Ishikawa (cell line): ENCODE measurements at regions not wholly inside any gene's neighbourhood (a gene's known extent, or its start where the extent isn't known, plus 50 kb on each side); places are given as distances from the start of the nearest gene placed in this dataset.

Source experiments
- CEBPB ChIP-seq: IDR thresholded peaks from 2 replicates; pipeline ENCODE4 v1.6.1; 2012
- CREB1 ChIP-seq: IDR thresholded peaks from 2 replicates; pipeline ENCODE4 v1.6.1; 2012; ENCODE audit warnings: low read depth
- EGR1 ChIP-seq: IDR thresholded peaks from 2 replicates; pipeline ENCODE4 v1.6.1; 2012
- EP300 ChIP-seq: IDR thresholded peaks from 2 replicates; pipeline ENCODE4 v1.6.1; 2012; ENCODE audit warnings: borderline replicate concordance
- FOXM1 ChIP-seq: IDR thresholded peaks from 2 replicates; pipeline ENCODE4 v1.6.1; 2012; ENCODE audit warnings: low read depth, borderline replicate concordance
- NFIC ChIP-seq: IDR thresholded peaks from 2 replicates; pipeline ENCODE4 v1.6.1; 2012
- RAD21 ChIP-seq: IDR thresholded peaks from 2 replicates; pipeline ENCODE4 v1.6.1; 2012; ENCODE audit warnings: low read depth
- TAF1 ChIP-seq: IDR thresholded peaks from 2 replicates; pipeline ENCODE4 v1.6.1; 2012; ENCODE audit warnings: low read depth, mild to moderate bottlenecking
- TCF12 ChIP-seq: IDR thresholded peaks from 2 replicates; pipeline ENCODE4 v1.6.1; 2012; ENCODE audit warnings: low read depth
- TEAD4 ChIP-seq: IDR thresholded peaks from 2 replicates; pipeline ENCODE4 v1.6.1; 2012
- YY1 ChIP-seq: IDR thresholded peaks from 2 replicates; pipeline ENCODE4 v1.6.1; 2012; ENCODE audit warnings: low read depth
- ZBTB7A ChIP-seq: IDR thresholded peaks from 2 replicates; pipeline ENCODE4 v1.6.1; 2012; ENCODE audit warnings: low read depth
- TF ChIP-seq, protein P1 (sequence below): IDR thresholded peaks from 2 replicates; pipeline ENCODE4 v1.6.1; 2012
- TF ChIP-seq, protein P2 (sequence below): IDR thresholded peaks from 2 replicates; pipeline ENCODE4 v1.6.1; 2012; ENCODE audit warnings: low read depth, mild to moderate bottlenecking
- TF ChIP-seq, protein P3 (sequence below): IDR thresholded peaks from 2 replicates; pipeline ENCODE4 v1.6.1; 2012

DNA sequence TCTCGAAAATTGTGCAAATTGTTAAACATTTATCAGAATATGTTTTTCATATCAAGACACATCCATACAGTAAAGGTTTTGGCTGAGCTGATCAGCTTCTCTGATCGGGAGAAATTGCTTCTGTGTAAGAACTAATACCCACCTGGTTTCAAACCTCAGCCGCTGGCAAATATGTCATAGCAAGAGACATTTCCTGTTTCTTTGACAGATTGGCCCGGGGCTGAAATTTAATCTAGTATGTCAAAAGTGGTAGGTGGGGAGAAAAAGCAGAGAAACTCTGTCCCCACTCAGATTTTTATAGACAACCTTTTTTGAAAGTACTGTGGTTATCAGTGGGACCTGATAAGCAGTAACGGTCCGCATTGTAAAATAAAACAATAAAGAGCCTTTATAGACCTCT is 88.8 kb upstream of the SLC24A5 start:
- TF ChIP-seq, protein P1, sequence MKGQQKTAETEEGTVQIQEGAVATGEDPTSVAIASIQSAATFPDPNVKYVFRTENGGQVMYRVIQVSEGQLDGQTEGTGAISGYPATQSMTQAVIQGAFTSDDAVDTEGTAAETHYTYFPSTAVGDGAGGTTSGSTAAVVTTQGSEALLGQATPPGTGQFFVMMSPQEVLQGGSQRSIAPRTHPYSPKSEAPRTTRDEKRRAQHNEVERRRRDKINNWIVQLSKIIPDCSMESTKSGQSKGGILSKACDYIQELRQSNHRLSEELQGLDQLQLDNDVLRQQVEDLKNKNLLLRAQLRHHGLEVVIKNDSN = no peak
- TF ChIP-seq YY1 (no peak), FOXM1 (no peak), TAF1 (no peak), TEAD4 (no peak), NFIC (no peak), EP300 (no peak), CEBPB (no peak), TCF12 (no peak), RAD21 (no peak), EGR1 (no peak), CREB1 (no peak), ZBTB7A (no peak)
- TF ChIP-seq, protein P2, sequence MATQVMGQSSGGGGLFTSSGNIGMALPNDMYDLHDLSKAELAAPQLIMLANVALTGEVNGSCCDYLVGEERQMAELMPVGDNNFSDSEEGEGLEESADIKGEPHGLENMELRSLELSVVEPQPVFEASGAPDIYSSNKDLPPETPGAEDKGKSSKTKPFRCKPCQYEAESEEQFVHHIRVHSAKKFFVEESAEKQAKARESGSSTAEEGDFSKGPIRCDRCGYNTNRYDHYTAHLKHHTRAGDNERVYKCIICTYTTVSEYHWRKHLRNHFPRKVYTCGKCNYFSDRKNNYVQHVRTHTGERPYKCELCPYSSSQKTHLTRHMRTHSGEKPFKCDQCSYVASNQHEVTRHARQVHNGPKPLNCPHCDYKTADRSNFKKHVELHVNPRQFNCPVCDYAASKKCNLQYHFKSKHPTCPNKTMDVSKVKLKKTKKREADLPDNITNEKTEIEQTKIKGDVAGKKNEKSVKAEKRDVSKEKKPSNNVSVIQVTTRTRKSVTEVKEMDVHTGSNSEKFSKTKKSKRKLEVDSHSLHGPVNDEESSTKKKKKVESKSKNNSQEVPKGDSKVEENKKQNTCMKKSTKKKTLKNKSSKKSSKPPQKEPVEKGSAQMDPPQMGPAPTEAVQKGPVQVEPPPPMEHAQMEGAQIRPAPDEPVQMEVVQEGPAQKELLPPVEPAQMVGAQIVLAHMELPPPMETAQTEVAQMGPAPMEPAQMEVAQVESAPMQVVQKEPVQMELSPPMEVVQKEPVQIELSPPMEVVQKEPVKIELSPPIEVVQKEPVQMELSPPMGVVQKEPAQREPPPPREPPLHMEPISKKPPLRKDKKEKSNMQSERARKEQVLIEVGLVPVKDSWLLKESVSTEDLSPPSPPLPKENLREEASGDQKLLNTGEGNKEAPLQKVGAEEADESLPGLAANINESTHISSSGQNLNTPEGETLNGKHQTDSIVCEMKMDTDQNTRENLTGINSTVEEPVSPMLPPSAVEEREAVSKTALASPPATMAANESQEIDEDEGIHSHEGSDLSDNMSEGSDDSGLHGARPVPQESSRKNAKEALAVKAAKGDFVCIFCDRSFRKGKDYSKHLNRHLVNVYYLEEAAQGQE = no peak
- TF ChIP-seq, protein P3, sequence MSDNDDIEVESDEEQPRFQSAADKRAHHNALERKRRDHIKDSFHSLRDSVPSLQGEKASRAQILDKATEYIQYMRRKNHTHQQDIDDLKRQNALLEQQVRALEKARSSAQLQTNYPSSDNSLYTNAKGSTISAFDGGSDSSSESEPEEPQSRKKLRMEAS = no peak

DNA sequence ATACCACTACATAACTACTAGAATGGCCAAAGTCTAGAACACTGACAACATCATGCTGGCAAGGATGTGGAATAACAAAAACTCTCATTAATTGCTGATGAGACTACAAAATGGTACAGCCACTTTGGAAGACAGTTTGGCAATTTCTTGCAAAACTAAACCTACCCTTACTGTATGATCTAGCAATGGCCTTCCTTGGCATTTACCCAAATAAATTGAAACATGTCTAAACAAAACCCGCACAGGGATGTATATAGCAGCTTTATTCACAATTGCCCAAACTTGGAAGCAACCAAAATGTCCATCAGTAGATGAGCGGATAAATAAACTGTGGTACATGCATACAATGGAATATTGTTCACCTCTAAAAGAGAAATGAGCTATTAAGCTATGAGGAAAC is 87.9 kb upstream of the SLC24A5 start:
- no peak for TF ChIP-seq TEAD4
- no peak for TF ChIP-seq NFIC
- TF ChIP-seq, protein P2 = no peak
- no peak for TF ChIP-seq CREB1
- TF ChIP-seq, protein P3 = no peak
- no peak for TF ChIP-seq FOXM1
- TF ChIP-seq ZBTB7A = no peak
- no peak for TF ChIP-seq EGR1
- TF ChIP-seq RAD21 = no peak

DNA sequence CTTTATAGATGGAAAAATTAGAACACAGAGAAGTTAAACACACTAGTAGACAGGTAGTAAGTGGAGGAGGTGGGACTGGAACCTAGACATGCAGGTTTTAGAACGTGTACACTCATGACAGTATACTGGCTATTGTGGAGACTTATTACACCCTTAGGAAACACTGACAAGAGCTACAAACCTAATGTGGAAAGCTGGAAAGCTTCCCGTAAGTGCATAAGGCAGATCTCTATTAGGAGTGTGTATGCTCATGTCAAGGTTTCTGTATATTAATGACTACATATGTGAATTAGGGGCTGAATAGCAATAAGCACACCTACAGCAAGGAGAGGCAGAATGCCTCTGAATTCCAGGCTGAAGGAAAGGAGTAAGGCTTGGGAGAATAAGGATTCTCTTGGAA is 82.6 kb upstream of the SLC24A5 start:
- TF ChIP-seq TCF12 (no peak), EP300 (no peak), TAF1 (no peak), CREB1 (no peak)
- TF ChIP-seq, protein P1 = no peak
- TF ChIP-seq, protein P3 = no peak
- TF ChIP-seq, protein P2 = no peak

DNA sequence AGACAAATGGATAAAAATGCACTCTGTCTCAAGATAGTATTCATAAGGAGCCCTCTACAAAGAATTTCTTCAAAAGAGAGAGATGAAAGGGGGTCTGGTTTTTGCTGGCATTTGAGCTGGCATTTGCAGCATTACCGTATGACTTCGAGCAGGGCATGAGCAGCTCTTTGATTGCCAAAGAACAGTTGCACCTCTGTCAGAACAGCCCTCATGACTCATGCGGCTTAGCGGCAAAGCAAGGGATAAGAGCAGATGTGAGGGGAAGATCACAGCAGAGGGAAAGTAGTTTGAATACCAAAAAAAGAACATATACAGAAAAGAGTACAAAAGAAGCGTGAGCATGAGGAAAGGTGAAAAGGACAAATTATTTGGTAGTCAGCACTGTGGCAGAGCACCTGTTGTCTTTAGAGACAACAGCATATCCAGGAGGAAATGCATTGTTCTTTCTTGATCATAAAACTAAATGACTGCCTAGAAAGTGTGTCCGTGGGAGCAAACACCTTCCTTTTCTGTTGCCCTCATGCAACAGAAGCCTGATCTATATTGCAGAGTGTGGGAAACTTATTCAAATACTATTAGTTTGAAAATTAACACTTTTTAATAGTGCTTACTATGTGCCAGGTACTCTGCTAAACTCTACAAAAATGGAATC is 80.5 kb upstream of the SLC24A5 start:
- no peak for TF ChIP-seq EGR1
- no peak for TF ChIP-seq TAF1
- TF ChIP-seq, protein P1 = no peak
- no peak for TF ChIP-seq FOXM1
- no peak for TF ChIP-seq NFIC
- TF ChIP-seq ZBTB7A = no peak
- TF ChIP-seq, protein P3 = no peak
- no peak for TF ChIP-seq YY1
- no peak for TF ChIP-seq TCF12
- TF ChIP-seq CREB1 = no peak
- TF ChIP-seq RAD21 = no peak
- TF ChIP-seq EP300 = no peak
- TF ChIP-seq, protein P2 = no peak
- no peak for TF ChIP-seq TEAD4
- no peak for TF ChIP-seq CEBPB
